B cell (primary cell): ENCODE measurements at regions not wholly inside any gene's neighbourhood (a gene's known extent, or its start where the extent isn't known, plus 50 kb on each side); places are given as distances from the start of the nearest gene placed in this dataset.

Experiments
- ATAC-seq: fragments of 200-7000 bp; cut with Tn5 transposase; one replicate; pipeline ENCODE4 v1.10.0; 2021; ENCODE audit warnings: low read depth, mild to moderate bottlenecking, moderate number of reproducible peaks, moderate library complexity
- CTCF ChIA-PET: fragments of 350-600 bp; sonication (Branson Sonifier 250); formaldehyde crosslinking; loops from one replicate; lab custom pipeline; 2021; ENCODE audit warnings: antibody characterized with exemption, inconsistent platforms; lab: Charles Lee
- POLR2A ChIA-PET: fragments of 350-600 bp; sonication (Branson Sonifier 250); formaldehyde crosslinking; loops from one replicate; lab custom pipeline; 2021; ENCODE audit warnings: antibody characterized with exemption; lab: Charles Lee
- DNase-seq: peaks from one replicate; pipeline ENCODE4 v3.0.0; 2013
- H2AFZ ChIP-seq: 2 replicates; pipeline ENCODE4 v1.6.1; 2012; ENCODE audit warnings: mild to moderate bottlenecking, low read depth, low read length; ENCODE audit not compliant: insufficient read depth, poor library complexity, severe bottlenecking
- H3K27ac ChIP-seq, 2 donors: 1 replicate in 1 of 2; 2 replicates in 1 of 2; pipeline ENCODE4 v1.5.1; 2012 to 2013; ENCODE audit warnings: low read length in 2 of 2, mild to moderate bottlenecking in 2 of 2, moderate library complexity in 1 of 2
- H3K27me3 ChIP-seq, 4 experiments: fragments of 200-600 bp in 1 of 4; sonication (generic) in 1 of 4; replicated peaks in 1 of 4; 1 replicate in 2 of 4; 2 replicates in 2 of 4; pipeline versions ENCODE4 v1.6.1 to v1.7.0; 2013 to 2016; ENCODE audit warnings: low read length in 3 of 4, mild to moderate bottlenecking in 2 of 4, mixed read lengths in 1 of 4, moderate library complexity in 1 of 4; ENCODE audit not compliant: insufficient read depth in 4 of 4, control insufficient read depth in 3 of 4; ENCODE audit errors: control extremely low read depth in 1 of 4
- H3K36me3 ChIP-seq, 2 experiments: replicated peaks in 1 of 2; 1 replicate in 1 of 2; 2 replicates in 1 of 2; pipeline versions ENCODE4 v1.6.1 to v1.7.1; 2013; ENCODE audit warnings: low read length in 1 of 2; ENCODE audit not compliant: insufficient read depth in 2 of 2, control insufficient read depth in 1 of 2; ENCODE audit errors: control extremely low read depth in 1 of 2, extremely low read depth in 1 of 2
- H3K4me1 ChIP-seq, 2 donors: fragments of 200-600 bp in 1 of 2; sonication (generic) in 1 of 2; 1 replicate in 1 of 2; 2 replicates in 1 of 2; pipeline versions ENCODE4 v1.5.1 to v1.6.1; 2013 to 2017; ENCODE audit warnings: low read length in 2 of 2; ENCODE audit not compliant: control insufficient read depth in 2 of 2, insufficient read depth in 2 of 2
- H3K4me2 ChIP-seq: replicated peaks from 2 replicates; pipeline ENCODE3; 2012; ENCODE audit warnings: mild to moderate bottlenecking, low read depth, low read length; ENCODE audit not compliant: poor library complexity, severe bottlenecking
- H3K4me3 ChIP-seq, 5 experiments: fragments of 200-600 bp in 1 of 5; sonication (generic) in 1 of 5; 1 replicate in 3 of 5; 2 replicates in 2 of 5; pipeline versions ENCODE4 v1.5.1 to v1.7.0; 2011 to 2016; ENCODE audit warnings: low read length in 4 of 5, mild to moderate bottlenecking in 4 of 5, low read depth in 2 of 5, control low read depth in 1 of 5, moderate library complexity in 1 of 5; ENCODE audit not compliant: insufficient read depth in 1 of 5; ENCODE audit errors: control extremely low read depth in 1 of 5, extremely low read depth in 1 of 5
- H3K79me2 ChIP-seq: fragments of 200-600 bp; sonication (generic); one replicate; pipeline ENCODE4 v1.6.0; 2016; ENCODE audit warnings: low read length; ENCODE audit not compliant: control insufficient read depth, insufficient read depth
- H3K9ac ChIP-seq: fragments of 200-600 bp; sonication (generic); 2 replicates; pipeline ENCODE4 v1.6.1; 2017; ENCODE audit warnings: mild to moderate bottlenecking, low read length, moderate library complexity
- H3K9me3 ChIP-seq, 3 donors: one replicate each; pipeline versions ENCODE4 v1.6.1 to v1.7.1; 2013; ENCODE audit warnings: low read length in 2 of 3; ENCODE audit not compliant: control insufficient read depth in 2 of 3, insufficient read depth in 1 of 3; ENCODE audit errors: control extremely low read depth in 1 of 3
- H4K20me1 ChIP-seq: 2 replicates; pipeline ENCODE4 v1.6.0; 2012; ENCODE audit warnings: mild to moderate bottlenecking, low read length; ENCODE audit not compliant: insufficient read depth, control insufficient read depth, poor library complexity, severe bottlenecking
- H3K27ac Mint-ChIP-seq: one replicate; pipeline ENCODE4 v1.8.0; 2021; ENCODE audit warnings: mixed read lengths
- H3K27me3 Mint-ChIP-seq: one replicate; pipeline ENCODE4 v1.8.0; 2021; ENCODE audit warnings: mixed read lengths
- H3K4me1 Mint-ChIP-seq: one replicate; pipeline ENCODE4 v1.8.0; 2021; ENCODE audit warnings: mixed read lengths
- H3K4me3 Mint-ChIP-seq: one replicate; pipeline ENCODE4 v1.8.0; 2021; ENCODE audit warnings: mixed read lengths
- H3K9me3 Mint-ChIP-seq: one replicate; pipeline ENCODE4 v1.8.0; 2022; ENCODE audit warnings: mixed read lengths; ENCODE audit not compliant: insufficient read depth
- EZH2 ChIP-seq: IDR thresholded peaks from 2 replicates; pipeline ENCODE4 v1.6.1; 2012; ENCODE audit warnings: borderline replicate concordance, low read depth, mild to moderate bottlenecking, moderate library complexity, low read length; ENCODE audit not compliant: insufficient read depth, poor library complexity, severe bottlenecking
- WGBS: methylation state at CpG from one replicate; pipeline ENCODE4 v1.1.5; 2013; ENCODE audit warnings: missing lambda C conversion rate; ENCODE audit not compliant: insufficient coverage; 5-methylcytosine and 5-hydroxymethylcytosine counted together
- intact Hi-C: fragments of 100-400 bp; cut with micrococcal nuclease; formaldehyde crosslinking; loops from one replicate; pipeline ENCODE4 v1.10.0; 2022
- TF ChIP-seq, protein P1 (sequence below): fragments of 200-600 bp; IDR thresholded peaks from one replicate; pipeline ENCODE4 v1.8.0; 2022; ENCODE audit warnings: antibody characterized with exemption, mild to moderate bottlenecking

DNA sequence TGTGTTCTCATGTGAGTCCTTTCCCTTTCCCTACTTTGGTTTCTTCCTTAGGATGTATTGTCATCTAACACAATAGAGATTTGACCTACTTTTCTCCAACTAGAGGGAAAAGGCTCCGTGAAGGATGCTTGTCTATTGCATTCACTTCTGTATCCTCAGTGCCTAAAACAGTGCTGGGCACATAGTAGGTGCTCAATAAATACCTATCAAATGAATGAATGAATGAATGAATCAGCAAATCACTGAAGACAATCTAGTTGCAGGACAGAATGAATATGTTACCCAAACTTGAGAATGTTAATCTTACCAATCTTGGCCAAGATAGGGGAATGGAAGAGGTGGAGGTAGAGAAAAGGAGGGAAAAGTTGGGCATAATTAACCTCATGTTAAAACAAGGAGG lies 131.2 kb upstream of the FOXN2 start:
- DNase-seq (no peak), ATAC-seq (no peak)
- H3K4me3 Mint-ChIP-seq: no peak overlapping the region
- ChIA-PET CTCF (no interaction called here), POLR2A (no interaction called here)
- Histone ChIP-seq H3K9me3 (no peaks in the 10 kb centered on the region), H3K4me3 (no peak overlapping the region), H2AFZ (no peak overlapping the region), H4K20me1 (no peaks in the 10 kb centered on the region), H3K4me2 (no peak overlapping the region), H3K36me3 (no peaks in the 10 kb centered on the region), H3K79me2 (no peaks in the 10 kb centered on the region), H3K4me1 (no peaks in the 10 kb centered on the region), H3K27ac (no peak overlapping the region), H3K27me3 (no peaks in the 10 kb centered on the region), H3K9ac (no peak overlapping the region)
- H3K9me3 Mint-ChIP-seq: no peaks in the 10 kb centered on the region
- intact Hi-C loops: no loop called here
- no peaks in the 10 kb centered on the region for H3K27me3 Mint-ChIP-seq
- H3K4me1 Mint-ChIP-seq: no peaks in the 10 kb centered on the region
- WGBS: no CpG with 5 or more reads among the region's 1 CpG
- no peak for TF ChIP-seq EZH2
- TF ChIP-seq, protein P1, sequence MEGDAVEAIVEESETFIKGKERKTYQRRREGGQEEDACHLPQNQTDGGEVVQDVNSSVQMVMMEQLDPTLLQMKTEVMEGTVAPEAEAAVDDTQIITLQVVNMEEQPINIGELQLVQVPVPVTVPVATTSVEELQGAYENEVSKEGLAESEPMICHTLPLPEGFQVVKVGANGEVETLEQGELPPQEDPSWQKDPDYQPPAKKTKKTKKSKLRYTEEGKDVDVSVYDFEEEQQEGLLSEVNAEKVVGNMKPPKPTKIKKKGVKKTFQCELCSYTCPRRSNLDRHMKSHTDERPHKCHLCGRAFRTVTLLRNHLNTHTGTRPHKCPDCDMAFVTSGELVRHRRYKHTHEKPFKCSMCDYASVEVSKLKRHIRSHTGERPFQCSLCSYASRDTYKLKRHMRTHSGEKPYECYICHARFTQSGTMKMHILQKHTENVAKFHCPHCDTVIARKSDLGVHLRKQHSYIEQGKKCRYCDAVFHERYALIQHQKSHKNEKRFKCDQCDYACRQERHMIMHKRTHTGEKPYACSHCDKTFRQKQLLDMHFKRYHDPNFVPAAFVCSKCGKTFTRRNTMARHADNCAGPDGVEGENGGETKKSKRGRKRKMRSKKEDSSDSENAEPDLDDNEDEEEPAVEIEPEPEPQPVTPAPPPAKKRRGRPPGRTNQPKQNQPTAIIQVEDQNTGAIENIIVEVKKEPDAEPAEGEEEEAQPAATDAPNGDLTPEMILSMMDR: no peak
- no peak overlapping the region for H3K27ac Mint-ChIP-seq

DNA sequence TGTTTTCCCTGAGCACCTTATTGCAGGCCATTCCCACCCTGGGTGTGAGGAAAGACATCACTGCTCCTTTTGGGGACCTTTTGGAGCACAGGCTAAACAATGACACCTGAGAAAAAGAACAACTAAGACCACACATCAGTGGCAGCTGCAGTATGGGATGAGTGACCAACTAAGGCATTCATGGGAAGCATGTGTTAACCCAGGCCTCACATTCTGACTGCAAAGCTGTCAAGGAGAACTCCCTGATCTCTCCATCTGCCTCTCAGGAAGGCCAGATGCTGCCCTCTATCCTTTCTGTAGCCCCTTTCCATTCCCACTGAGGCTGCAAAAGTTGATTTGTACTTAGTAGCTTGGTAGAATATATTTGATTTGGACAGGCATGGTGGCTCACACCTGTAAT lies 130.5 kb upstream of the FOXN2 start:
- Histone ChIP-seq H3K4me3 (no peak overlapping the region), H3K4me1 (no peaks in the 10 kb centered on the region), H3K27ac (no peak overlapping the region), H2AFZ (no peak overlapping the region), H4K20me1 (no peaks in the 10 kb centered on the region), H3K79me2 (no peaks in the 10 kb centered on the region), H3K9me3 (no peaks in the 10 kb centered on the region), H3K36me3 (no peaks in the 10 kb centered on the region), H3K9ac (no peak overlapping the region), H3K27me3 (no peaks in the 10 kb centered on the region), H3K4me2 (no peak overlapping the region)
- no peak overlapping the region for H3K4me3 Mint-ChIP-seq
- no peaks in the 10 kb centered on the region for H3K4me1 Mint-ChIP-seq
- H3K27ac Mint-ChIP-seq: no peak overlapping the region
- TF ChIP-seq, protein P1: no peak
- TF ChIP-seq EZH2: no peak
- intact Hi-C loops: no loop called here
- no peaks in the 10 kb centered on the region for H3K9me3 Mint-ChIP-seq
- CTCF ChIA-PET: no interaction called here
- H3K27me3 Mint-ChIP-seq: no peaks in the 10 kb centered on the region
- ATAC-seq (no peak), DNase-seq (no peak)
- POLR2A ChIA-PET: no interaction called here
